PC-9 (cell line): ENCODE measurements at regions not wholly inside any gene's neighbourhood (a gene's known extent, or its start where the extent isn't known, plus 50 kb on each side); places are given as distances from the start of the nearest gene placed in this dataset.

Experiments
- BruUV-seq: library from RNA; stranded (reverse); fragments of 400-500 nt; replicated peaks from 2 replicates; lab custom pipeline; 2021; lab: Mats Ljungman, UMichigan
- CTCF ChIA-PET: fragments of 300-600 bp; sonication (Branson Sonifier 250); formaldehyde crosslinking; loops from one replicate; lab custom pipeline; 2022; ENCODE audit warnings: antibody characterized with exemption; lab: Charles Lee
- POLR2A ChIA-PET: fragments of 300-600 bp; sonication (Branson Sonifier 250); formaldehyde crosslinking; loops from one replicate; lab custom pipeline; 2022; ENCODE audit warnings: antibody characterized with exemption; ENCODE audit not compliant: unreplicated experiment; lab: Charles Lee
- DNase-seq, 2 experiments: peaks; one replicate each; pipeline versions ENCODE4 v3.0.0 to v3.0.0-alpha.2; 2015 to 2022; ENCODE audit warnings: mixed read lengths in 1 of 2
- H2AFZ ChIP-seq: fragments of 200-600 bp; sonication (generic); 2 replicates; pipeline ENCODE4 v1.8.1; 2017; ENCODE audit warnings: antibody characterized with exemption
- H3F3A ChIP-seq: fragments of 200-600 bp; sonication (generic); 2 replicates; pipeline ENCODE4 v1.8.1; 2017; ENCODE audit warnings: antibody characterized with exemption, mild to moderate bottlenecking, low read depth; ENCODE audit not compliant: insufficient read depth
- H3K27ac ChIP-seq: fragments of 200-600 bp; sonication (generic); 2 replicates; pipeline ENCODE4 v1.6.1; 2016; ENCODE audit warnings: mixed run types
- H3K27me3 ChIP-seq: fragments of 200-600 bp; sonication (generic); 2 replicates; pipeline ENCODE4 v1.6.1; 2016; ENCODE audit warnings: low read depth, mixed run types; ENCODE audit not compliant: insufficient read depth
- H3K36me3 ChIP-seq: fragments of 200-600 bp; sonication (generic); 2 replicates; pipeline ENCODE4 v1.6.1; 2016; ENCODE audit warnings: low read depth, mixed run types
- H3K4me1 ChIP-seq: fragments of 200-600 bp; sonication (generic); replicated peaks from 2 replicates; pipeline ENCODE4 v1.6.1; 2016; ENCODE audit warnings: mixed run types; ENCODE audit not compliant: insufficient read depth
- H3K4me2 ChIP-seq: fragments of 200-600 bp; sonication (generic); 2 replicates; pipeline ENCODE4 v1.6.1; 2017; ENCODE audit warnings: mixed run types
- H3K4me3 ChIP-seq: fragments of 200-600 bp; sonication (generic); 2 replicates; pipeline ENCODE4 v1.6.1; 2016; ENCODE audit warnings: mixed run types
- H3K79me2 ChIP-seq: fragments of 200-600 bp; sonication (generic); 2 replicates; pipeline ENCODE4 v1.6.1; 2017; ENCODE audit warnings: low read depth, mixed run types
- H3K9me2 ChIP-seq: fragments of 200-600 bp; sonication (generic); 2 replicates; pipeline ENCODE4 v1.8.1; 2017; ENCODE audit warnings: mild to moderate bottlenecking; ENCODE audit not compliant: insufficient read depth
- H3K9me3 ChIP-seq: fragments of 200-600 bp; sonication (generic); 2 replicates; pipeline ENCODE4 v1.8.1; 2016; ENCODE audit warnings: low read depth; ENCODE audit not compliant: insufficient read depth
- H4K20me1 ChIP-seq: fragments of 200-600 bp; sonication (generic); 2 replicates; pipeline ENCODE4 v1.8.1; 2017; ENCODE audit not compliant: insufficient read depth
- EZH2 ChIP-seq: fragments of 200-600 bp; sonication (generic); IDR thresholded peaks from 2 replicates; pipeline ENCODE4 v1.8.0; 2017; ENCODE audit warnings: antibody characterized with exemption, low read depth
- intact Hi-C: fragments of 100-400 bp; cut with micrococcal nuclease; formaldehyde crosslinking; loops from one replicate; pipeline ENCODE4 v1.10.0; 2022; ENCODE audit not compliant: unreplicated experiment
- TF ChIP-seq, protein P1 (sequence below): fragments of 200-600 bp; sonication (generic); conservative IDR thresholded peaks from 2 replicates; pipeline ENCODE4 v1.6.1; 2017; ENCODE audit warnings: mixed run types, antibody characterized with exemption, mild to moderate bottlenecking, moderate library complexity

DNA sequence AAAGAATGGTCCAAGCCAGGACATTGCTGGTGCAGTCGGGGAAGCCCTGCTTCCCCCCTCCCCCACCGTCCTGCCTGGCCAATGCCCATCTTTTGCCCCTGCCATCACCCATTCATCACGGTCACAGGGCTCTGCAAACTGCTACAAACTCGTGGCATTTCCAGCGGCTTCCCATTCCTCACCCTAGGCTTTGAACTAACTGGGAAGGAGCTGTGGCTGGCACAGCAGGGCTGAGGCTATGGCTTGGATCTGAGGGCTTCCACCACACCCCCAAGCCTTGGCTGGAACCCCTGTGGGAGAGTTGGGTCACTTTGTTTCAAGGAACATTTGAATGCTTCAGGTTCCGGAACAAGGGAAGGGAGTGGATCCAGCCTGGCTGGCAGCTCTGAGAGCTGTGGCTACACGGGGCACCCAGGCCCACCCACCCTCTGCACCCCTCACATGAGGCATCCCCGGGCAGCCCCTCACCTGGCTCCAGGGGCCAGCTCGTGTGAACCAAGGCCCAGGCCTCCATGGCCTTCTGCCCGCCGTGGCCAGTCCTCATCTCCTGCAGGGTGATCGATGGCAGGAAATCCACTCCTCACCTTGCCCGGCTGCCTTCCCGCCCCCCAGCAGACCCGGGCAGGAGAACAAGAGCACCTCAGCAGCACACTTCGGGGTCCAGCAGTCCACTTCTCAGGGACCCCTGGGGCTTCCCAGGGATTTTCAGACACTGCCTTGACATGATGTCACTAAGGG, 58.8 kb upstream of the OTOS start:
- H3K79me2 ChIP-seq, result no peaks in the 10 kb centered on the region
- POLR2A ChIA-PET, result no interaction called here
- H3K27ac ChIP-seq, result no peak overlapping the region
- H3K4me1 ChIP-seq, result no peaks in the 10 kb centered on the region
- no peaks in the 10 kb centered on the region for H3K9me2 ChIP-seq
- intact Hi-C loops, result no loop called here
- no peaks in the 10 kb centered on the region for H3F3A ChIP-seq
- DNase-seq, result no peak
- H3K4me3 ChIP-seq, result no peak overlapping the region
- no peaks in the 10 kb centered on the region for H3K9me3 ChIP-seq
- no peaks in the 10 kb centered on the region for H4K20me1 ChIP-seq
- CTCF ChIA-PET, result no interaction called here
- no peak overlapping the region for H3K4me2 ChIP-seq
- H2AFZ ChIP-seq, result no peak overlapping the region
- no peak for TF ChIP-seq EZH2
- TF ChIP-seq, protein P1, sequence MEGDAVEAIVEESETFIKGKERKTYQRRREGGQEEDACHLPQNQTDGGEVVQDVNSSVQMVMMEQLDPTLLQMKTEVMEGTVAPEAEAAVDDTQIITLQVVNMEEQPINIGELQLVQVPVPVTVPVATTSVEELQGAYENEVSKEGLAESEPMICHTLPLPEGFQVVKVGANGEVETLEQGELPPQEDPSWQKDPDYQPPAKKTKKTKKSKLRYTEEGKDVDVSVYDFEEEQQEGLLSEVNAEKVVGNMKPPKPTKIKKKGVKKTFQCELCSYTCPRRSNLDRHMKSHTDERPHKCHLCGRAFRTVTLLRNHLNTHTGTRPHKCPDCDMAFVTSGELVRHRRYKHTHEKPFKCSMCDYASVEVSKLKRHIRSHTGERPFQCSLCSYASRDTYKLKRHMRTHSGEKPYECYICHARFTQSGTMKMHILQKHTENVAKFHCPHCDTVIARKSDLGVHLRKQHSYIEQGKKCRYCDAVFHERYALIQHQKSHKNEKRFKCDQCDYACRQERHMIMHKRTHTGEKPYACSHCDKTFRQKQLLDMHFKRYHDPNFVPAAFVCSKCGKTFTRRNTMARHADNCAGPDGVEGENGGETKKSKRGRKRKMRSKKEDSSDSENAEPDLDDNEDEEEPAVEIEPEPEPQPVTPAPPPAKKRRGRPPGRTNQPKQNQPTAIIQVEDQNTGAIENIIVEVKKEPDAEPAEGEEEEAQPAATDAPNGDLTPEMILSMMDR, result no peak
- no TSS peak for BruUV-seq
- H3K27me3 ChIP-seq, result peaks cover 72% of the 10 kb centered on the region
- no peaks in the 10 kb centered on the region for H3K36me3 ChIP-seq

GRCh38 chr2:240200230-240201051, 60.0 kb upstream of the OTOS start:
- POLR2A ChIA-PET, result interaction anchor here (0.5 kb wide), 1 partner anchor 336 kb away, joined by 3 read pairs; no protein-coding TSS in a partner anchor
- Histone ChIP-seq H3F3A (peaks cover 1% of the 10 kb centered on the region; the same call in 1 of the 2 replicates), H3K4me2 (no peak overlapping the region), H3K79me2 (no peaks in the 10 kb centered on the region), H3K36me3 (no peaks in the 10 kb centered on the region), H3K9me2 (no peaks in the 10 kb centered on the region), H3K4me3 (no peak overlapping the region), H3K9me3 (no peaks in the 10 kb centered on the region), H2AFZ (no peak overlapping the region), H3K4me1 (peaks cover 8% of the 10 kb centered on the region; the same call in 1 of the 2 replicates), H3K27me3 (peaks cover 63% of the 10 kb centered on the region), H3K27ac (no peak overlapping the region), H4K20me1 (0 out of 2 replicates have a peak, but pooled peaks cover 4% of the 10 kb centered on the region)
- CTCF ChIA-PET, result no interaction called here
- intact Hi-C loops, result no loop called here
- no peak for TF ChIP-seq EZH2
- TF ChIP-seq, protein P1, result no peak
- BruUV-seq, result no TSS peak
- DNase-seq, result no peak

- DNase-seq, result no peak
- TF ChIP-seq, protein P1, result no peak
- no peak for TF ChIP-seq EZH2
- intact Hi-C loops, result no loop called here
- Histone ChIP-seq H3K4me3 (no peak overlapping the region), H3K79me2 (no peaks in the 10 kb centered on the region), H3K4me1 (peaks cover 12% of the 10 kb centered on the region; the same call in 1 of the 2 replicates), H3K27ac (no peak overlapping the region), H3K27me3 (peaks cover 49% of the 10 kb centered on the region), H3K9me3 (no peaks in the 10 kb centered on the region; the same call in 1 of the 2 replicates), H2AFZ (no peak overlapping the region), H3K4me2 (no peak overlapping the region), H4K20me1 (0 out of 2 replicates have a peak, but pooled peaks cover 4% of the 10 kb centered on the region), H3F3A (peaks cover 8% of the 10 kb centered on the region; the same call in 1 of the 2 replicates), H3K36me3 (no peaks in the 10 kb centered on the region), H3K9me2 (no peaks in the 10 kb centered on the region)
- BruUV-seq, result no TSS peak
- CTCF ChIA-PET, result no interaction called here
- POLR2A ChIA-PET, result no interaction called here
Observed at GRCh38 chr2:240201866-240202265, 61.4 kb upstream of the OTOS start.
